Cerebellar cortex (tissue), 1 donor: ENCODE measurements at regions not wholly inside any gene's neighbourhood (a gene's known extent, or its start where the extent isn't known, plus 50 kb on each side); places are given as distances from the start of the nearest gene placed in this dataset.
"Not testable (repeated sequence)": the region's sequence is repeated elsewhere in the genome, so short reads cannot be mapped to it uniquely, and the experiment has no call there.

Experiments
- DNase-seq: peaks from one replicate; pipeline ENCODE4 v3.0.0-alpha.2; 2015; ENCODE audit warnings: low spot score

- DNase-seq, result not testable (repeated sequence)
Measured at GRCh38 chr4:49323573-49323940, 337.5 kb downstream of the CWH43 start.
